OCI-LY1 (cell line): ENCODE measurements at regions not wholly inside any gene's neighbourhood (a gene's known extent, or its start where the extent isn't known, plus 50 kb on each side); places are given as distances from the start of the nearest gene placed in this dataset.

ENCODE experiments used
- EZH2 ChIP-seq: fragments of 200-600 bp; sonication (generic), shearing (Covaris generic); IDR thresholded peaks from 2 replicates; pipeline ENCODE4 v1.8.0; 2017; ENCODE audit warnings: borderline replicate concordance, mixed run types, mild to moderate bottlenecking, antibody characterized with exemption, low read length, moderate library complexity, mixed read lengths
- TF ChIP-seq, protein P1 (sequence below): fragments of 200-600 bp; sonication (generic), shearing (Covaris generic); IDR thresholded peaks from 2 replicates; pipeline ENCODE4 v1.5.1; 2017; ENCODE audit warnings: mild to moderate bottlenecking, antibody characterized with exemption, low read length, moderate library complexity, mixed read lengths

DNA sequence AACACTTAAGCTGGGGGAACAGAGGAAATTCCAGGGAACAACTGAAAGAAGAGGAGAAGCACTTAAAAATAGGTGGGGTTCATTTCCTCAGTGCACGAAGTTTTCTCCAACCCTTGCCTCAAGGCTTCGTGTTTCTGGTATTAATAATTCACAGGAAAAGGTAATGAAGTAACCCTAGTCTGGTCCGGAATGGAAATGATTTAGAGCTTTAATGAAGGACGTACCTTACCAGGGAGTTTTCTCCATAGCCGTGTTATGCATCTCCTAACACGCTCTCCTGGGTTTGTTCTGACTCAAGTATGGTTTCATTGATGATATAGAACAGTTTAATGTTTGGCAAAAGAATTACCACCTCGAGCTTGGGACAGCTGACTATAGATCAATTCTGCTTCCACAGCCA lies 214.2 kb downstream of the MTX2 start:
- TF ChIP-seq, protein P1, sequence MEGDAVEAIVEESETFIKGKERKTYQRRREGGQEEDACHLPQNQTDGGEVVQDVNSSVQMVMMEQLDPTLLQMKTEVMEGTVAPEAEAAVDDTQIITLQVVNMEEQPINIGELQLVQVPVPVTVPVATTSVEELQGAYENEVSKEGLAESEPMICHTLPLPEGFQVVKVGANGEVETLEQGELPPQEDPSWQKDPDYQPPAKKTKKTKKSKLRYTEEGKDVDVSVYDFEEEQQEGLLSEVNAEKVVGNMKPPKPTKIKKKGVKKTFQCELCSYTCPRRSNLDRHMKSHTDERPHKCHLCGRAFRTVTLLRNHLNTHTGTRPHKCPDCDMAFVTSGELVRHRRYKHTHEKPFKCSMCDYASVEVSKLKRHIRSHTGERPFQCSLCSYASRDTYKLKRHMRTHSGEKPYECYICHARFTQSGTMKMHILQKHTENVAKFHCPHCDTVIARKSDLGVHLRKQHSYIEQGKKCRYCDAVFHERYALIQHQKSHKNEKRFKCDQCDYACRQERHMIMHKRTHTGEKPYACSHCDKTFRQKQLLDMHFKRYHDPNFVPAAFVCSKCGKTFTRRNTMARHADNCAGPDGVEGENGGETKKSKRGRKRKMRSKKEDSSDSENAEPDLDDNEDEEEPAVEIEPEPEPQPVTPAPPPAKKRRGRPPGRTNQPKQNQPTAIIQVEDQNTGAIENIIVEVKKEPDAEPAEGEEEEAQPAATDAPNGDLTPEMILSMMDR = no peak
- no peak for TF ChIP-seq EZH2
